Testis (tissue), 2 donors: ENCODE measurements at regions not wholly inside any gene's neighbourhood (a gene's known extent, or its start where the extent isn't known, plus 50 kb on each side); places are given as distances from the start of the nearest gene placed in this dataset.

ENCODE experiments used
- DNase-seq: peaks from one replicate; pipeline ENCODE4 v3.0.0-alpha.2; 2019
- H3K27ac ChIP-seq, 2 donors: fragments of 200-600 bp; sonication (generic); one replicate each; pipeline ENCODE4 v1.5.1; 2019
- H3K27me3 ChIP-seq: fragments of 200-600 bp; sonication (generic); one replicate; pipeline ENCODE4 v1.5.1; 2019
- H3K36me3 ChIP-seq: fragments of 200-600 bp; sonication (generic); one replicate; pipeline ENCODE4 v1.5.1; 2017; ENCODE audit warnings: low read depth; ENCODE audit errors: missing control alignments
- H3K4me1 ChIP-seq: fragments of 200-600 bp; sonication (generic); one replicate; pipeline ENCODE4 v1.5.1; 2019
- H3K4me3 ChIP-seq, 2 donors: fragments of 200-600 bp; sonication (generic); one replicate each; pipeline ENCODE4 v1.5.1; 2017 to 2019
- H3K9me3 ChIP-seq: fragments of 200-600 bp; sonication (generic); one replicate; pipeline ENCODE4 v1.5.1; 2017
- CTCF ChIP-seq, 3 experiments: fragments of 450-650 bp in 2 of 3; fragments of 200-600 bp in 1 of 3; sonication (generic) in 1 of 3; IDR thresholded peaks; one replicate each; pipeline ENCODE4 v1.5.1; 2016 to 2019; ENCODE audit warnings: antibody characterized with exemption in 3 of 3, mild to moderate bottlenecking in 2 of 3, moderate library complexity in 1 of 3
- POLR2A ChIP-seq: fragments of 450-650 bp; IDR thresholded peaks from one replicate; pipeline ENCODE4 v1.6.1; 2017; ENCODE audit warnings: antibody characterized with exemption, mild to moderate bottlenecking, moderate library complexity
- WGBS, 2 donors: methylation state at CpG; one replicate each; pipeline ENCODE4 v1.1.5; 2018; 5-methylcytosine and 5-hydroxymethylcytosine counted together
- intact Hi-C: fragments of 100-400 bp; cut with DNase I; formaldehyde crosslinking; loops from one replicate; pipeline ENCODE4 v1.15.1; 2023; ENCODE audit warnings: low total_unique reads

GRCh38 chr9:84463272-84463671, 122.7 kb upstream of the SLC28A3 start:
- Histone ChIP-seq H3K27me3 (no peaks in the 10 kb centered on the region), H3K9me3 (no peaks in the 10 kb centered on the region), H3K36me3 (no peaks in the 10 kb centered on the region), H3K4me3 (no peak overlapping the region), H3K4me1 (no peaks in the 10 kb centered on the region), H3K27ac (no peak overlapping the region)
- TF ChIP-seq POLR2A = no peak
- TF ChIP-seq CTCF (IDR thresholded peaks at IDR 0.05) = no peak
- 50 to 70% methylated on average over 3 of the region's 3 CpGs for WGBS, 2 donors
- intact Hi-C loops = no loop called here
- no peak for DNase-seq

- intact Hi-C loops = no loop called here
- 63 to 70% methylated on average over 5 of the region's 5 CpGs for WGBS, 2 donors
- H3K27me3 ChIP-seq = no peaks in the 10 kb centered on the region
- H3K9me3 ChIP-seq = no peaks in the 10 kb centered on the region
- H3K36me3 ChIP-seq = no peaks in the 10 kb centered on the region
- DNase-seq = no peak
- no peak overlapping the region for H3K27ac ChIP-seq
- TF ChIP-seq CTCF (IDR thresholded peaks at IDR 0.05) (no peak), POLR2A (no peak)
- H3K4me3 ChIP-seq = no peak overlapping the region
- no peaks in the 10 kb centered on the region for H3K4me1 ChIP-seq
Measured at GRCh38 chr9:84466580-84467285, 126.2 kb upstream of the SLC28A3 start.

GRCh38 chr9:84471816-84472215, 131.3 kb upstream of the SLC28A3 start:
- Histone ChIP-seq H3K4me3 (no peak overlapping the region), H3K36me3 (no peaks in the 10 kb centered on the region), H3K27me3 (no peaks in the 10 kb centered on the region), H3K27ac (peak overlapping the region in 1 of 2 donors; percentile 39), H3K9me3 (no peaks in the 10 kb centered on the region), H3K4me1 (peaks cover 4% of the 10 kb centered on the region)
- WGBS, 2 donors = 35 to 44% methylated on average over 2 of the region's 2 CpGs
- peak; percentile 32 for DNase-seq
- TF ChIP-seq POLR2A (no peak), CTCF (IDR thresholded peaks at IDR 0.05) (no peak)
- intact Hi-C loops = no loop called here

- no peak for DNase-seq
- Histone ChIP-seq H3K4me3 (no peak overlapping the region), H3K4me1 (peaks cover 7% of the 10 kb centered on the region), H3K36me3 (no peaks in the 10 kb centered on the region), H3K9me3 (no peaks in the 10 kb centered on the region), H3K27me3 (no peaks in the 10 kb centered on the region), H3K27ac (no peak overlapping the region)
- WGBS, 2 donors = 78 to 88% methylated on average over 3 of the region's 3 CpGs
- TF ChIP-seq POLR2A (no peak), CTCF (IDR thresholded peaks at IDR 0.05) (no peak)
- intact Hi-C loops = no loop called here
Measured at GRCh38 chr9:84478996-84479395, 138.4 kb upstream of the SLC28A3 start.

GRCh38 chr9:84480071-84480470, 139.5 kb upstream of the SLC28A3 start:
- DNase-seq = no peak

More at GRCh38 chr9:84480071-84480470, 139.5 kb upstream of the SLC28A3 start:
- H3K9me3 ChIP-seq = no peaks in the 10 kb centered on the region
- 91 to 94% methylated on average over 8 to 9 of the region's 9 CpGs for WGBS, 2 donors
- H3K36me3 ChIP-seq = no peaks in the 10 kb centered on the region
- H3K27me3 ChIP-seq = no peaks in the 10 kb centered on the region
- intact Hi-C loops = no loop called here
- peaks cover 7% of the 10 kb centered on the region for H3K4me1 ChIP-seq
- no peak overlapping the region for H3K27ac ChIP-seq
- TF ChIP-seq CTCF (IDR thresholded peaks at IDR 0.05) = no peak
- no peak for TF ChIP-seq POLR2A
- no peak overlapping the region for H3K4me3 ChIP-seq
